ENCODE measurements at regions not wholly inside any gene's neighbourhood (a gene's known extent, or its start where the extent isn't known, plus 50 kb on each side); places are given as distances from the start of the nearest gene placed in this dataset.

DNA sequence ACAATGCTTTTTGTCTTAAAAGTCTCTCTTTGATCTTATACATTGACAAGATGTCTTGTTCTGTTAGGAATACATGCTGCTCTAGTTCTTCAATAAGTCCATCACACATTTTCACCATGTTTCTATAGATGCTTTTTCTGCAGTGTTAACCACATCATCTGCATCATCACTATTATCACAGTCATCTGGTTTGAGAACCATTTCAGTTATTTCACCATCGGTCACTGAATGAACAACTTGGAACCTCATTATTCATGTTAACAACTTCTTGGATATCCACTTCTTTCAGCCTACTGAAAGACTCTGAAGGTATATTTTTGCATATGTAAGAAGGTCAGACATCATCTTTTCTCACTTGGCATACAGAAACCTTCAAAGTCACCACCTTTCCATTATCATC is 975.2 kb downstream of the STIM2 start:
- intact Hi-C loops (cut with micrococcal nuclease): no loop called here

DNA sequence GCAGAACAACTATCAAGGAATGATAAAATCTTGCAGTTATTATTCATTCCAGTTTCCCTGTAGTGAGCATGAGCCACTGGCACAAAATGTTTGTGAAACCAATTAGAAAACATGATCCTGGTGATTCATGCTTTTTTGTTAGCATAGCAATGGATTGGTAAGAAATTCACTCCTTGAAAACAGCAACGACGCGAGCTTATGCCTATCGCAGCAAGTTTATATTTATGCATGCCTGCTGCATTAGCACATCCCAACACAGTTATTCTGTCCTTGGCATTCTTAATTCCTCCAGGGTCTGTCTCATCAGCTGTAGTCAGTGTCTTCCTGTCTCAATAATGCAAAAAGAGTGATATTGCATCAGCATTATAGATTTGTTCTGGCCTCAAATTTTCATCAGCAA is 975.9 kb downstream of the STIM2 start:
- intact Hi-C loops (cut with micrococcal nuclease): no loop called here

DNA sequence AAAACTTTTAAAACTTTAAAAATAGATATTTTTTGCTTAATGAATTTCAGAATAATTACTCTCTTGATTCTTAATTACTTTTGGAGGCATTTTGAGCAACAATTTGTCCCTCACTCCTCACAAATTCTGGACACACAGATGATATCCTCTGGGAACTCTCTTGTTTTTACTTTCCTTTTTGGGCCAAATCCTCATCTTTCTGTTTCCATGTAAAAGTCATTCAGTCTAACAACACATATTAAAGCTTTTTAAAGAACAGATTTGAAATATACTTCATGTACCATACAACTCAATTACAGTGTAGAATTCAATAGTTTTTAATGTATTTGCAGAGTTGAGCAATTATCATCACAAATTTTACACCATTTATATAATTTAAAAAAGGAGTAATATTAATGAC is 983.1 kb downstream of the STIM2 start:
- intact Hi-C loops (cut with micrococcal nuclease): no loop called here

- intact Hi-C loops (cut with micrococcal nuclease): no loop called here
These were observed 983.7 kb downstream of the STIM2 start for GRCh38 chr4:27844376-27844775.

- intact Hi-C loops (cut with micrococcal nuclease): no loop called here
These were observed 986.3 kb downstream of the STIM2 start for GRCh38 chr4:27846951-27847350.

DNA sequence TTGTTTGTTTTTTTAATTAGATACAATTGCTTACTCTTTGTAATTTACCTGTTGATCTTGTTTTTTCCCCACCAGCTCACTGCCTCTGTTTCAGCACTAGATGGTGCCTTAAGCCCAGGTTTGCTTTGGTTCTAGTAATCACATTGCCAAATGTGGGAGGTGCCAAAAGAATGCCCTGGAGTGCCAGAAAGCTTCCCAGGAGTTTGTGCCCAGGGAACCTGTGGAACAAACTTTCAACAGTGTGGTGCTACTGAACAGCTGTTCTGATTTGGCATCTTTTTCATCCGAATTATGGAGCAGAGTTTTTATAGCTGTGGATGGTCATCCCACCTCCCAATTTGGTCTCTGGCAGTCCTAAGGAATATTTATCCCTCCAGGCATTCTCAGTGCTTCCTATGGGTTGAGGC is 1000.7 kb downstream of the STIM2 start:
- intact Hi-C loops (cut with micrococcal nuclease): no loop called here

GRCh38 chr4:27861802-27862201 is 1001.2 kb downstream of the STIM2 start:
- intact Hi-C loops (cut with micrococcal nuclease): no loop called here

GRCh38 chr4:27873596-27873995 is 1013.0 kb downstream of the STIM2 start:
- intact Hi-C loops (cut with micrococcal nuclease): no loop called here

GRCh38 chr4:27881705-27882104 is 1021.1 kb downstream of the STIM2 start:
- intact Hi-C loops (cut with micrococcal nuclease): no loop called here

DNA sequence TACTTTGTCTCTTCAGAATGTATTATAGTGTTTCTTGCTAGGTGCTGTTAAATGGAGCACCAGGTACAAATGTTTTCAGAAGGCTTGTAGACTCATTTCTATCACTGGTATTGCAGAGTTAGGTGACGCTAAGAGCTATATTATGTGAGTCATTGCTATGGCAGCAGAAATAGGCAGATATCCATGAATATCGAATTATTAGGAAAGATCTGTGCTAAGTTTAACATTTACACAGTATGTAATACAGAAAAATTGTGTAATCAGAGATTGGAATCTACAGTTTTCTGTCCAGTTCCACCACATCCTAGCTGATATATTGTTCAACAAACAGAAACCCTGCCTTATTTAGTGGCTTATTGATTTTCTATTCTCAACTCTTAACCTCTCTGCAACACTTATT is 1025.5 kb downstream of the STIM2 start:
- intact Hi-C loops (cut with micrococcal nuclease): no loop called here

- intact Hi-C loops (cut with micrococcal nuclease): no loop called here
These were observed 1027.0 kb downstream of the STIM2 start for GRCh38 chr4:27887646-27888045.

- intact Hi-C loops (cut with micrococcal nuclease): no loop called here
These were observed 1027.9 kb downstream of the STIM2 start for GRCh38 chr4:27888505-27888904.

- intact Hi-C loops (cut with micrococcal nuclease): no loop called here
These were observed 1034.3 kb downstream of the STIM2 start for GRCh38 chr4:27894951-27895350.

DNA sequence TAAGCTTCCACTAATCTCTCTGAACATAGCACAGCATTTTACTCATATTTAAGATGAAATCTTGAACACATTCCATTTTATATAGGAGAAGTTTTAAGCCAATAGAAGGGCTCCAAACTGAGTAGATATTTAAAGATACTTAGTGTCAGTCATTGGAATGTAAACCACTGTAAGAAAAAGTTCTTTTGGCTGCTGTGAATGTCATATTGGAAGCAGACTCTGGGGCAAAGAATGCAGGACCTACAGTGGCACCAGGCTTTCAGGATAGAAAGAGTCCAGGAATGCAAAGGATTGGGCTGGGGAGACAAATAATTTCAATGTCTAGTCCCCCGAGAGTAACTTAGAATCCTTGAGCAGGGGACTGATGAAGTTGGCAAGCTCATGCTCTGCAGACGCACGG is 1047.7 kb downstream of the STIM2 start:
- intact Hi-C loops (cut with micrococcal nuclease): no loop called here

DNA sequence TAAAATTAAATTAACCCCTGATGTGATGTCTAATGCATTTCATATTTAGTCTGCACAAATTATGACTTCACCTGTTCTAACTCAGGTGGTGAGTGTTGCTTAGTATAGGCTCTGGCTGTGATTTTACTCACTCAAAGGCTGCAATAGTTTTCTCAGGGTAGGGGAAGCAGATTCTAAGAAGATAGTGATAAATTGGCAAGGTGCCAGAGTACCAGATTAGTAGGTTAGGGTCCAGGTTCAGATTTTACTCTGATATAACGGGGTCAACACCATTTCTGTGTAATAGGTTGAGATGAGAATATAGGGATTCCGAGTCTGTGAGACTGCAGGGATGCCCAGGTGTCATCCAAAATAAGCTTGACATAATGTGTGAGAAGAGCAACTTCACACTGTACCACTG is 1049.6 kb downstream of the STIM2 start:
- intact Hi-C loops (cut with micrococcal nuclease): no loop called here

DNA sequence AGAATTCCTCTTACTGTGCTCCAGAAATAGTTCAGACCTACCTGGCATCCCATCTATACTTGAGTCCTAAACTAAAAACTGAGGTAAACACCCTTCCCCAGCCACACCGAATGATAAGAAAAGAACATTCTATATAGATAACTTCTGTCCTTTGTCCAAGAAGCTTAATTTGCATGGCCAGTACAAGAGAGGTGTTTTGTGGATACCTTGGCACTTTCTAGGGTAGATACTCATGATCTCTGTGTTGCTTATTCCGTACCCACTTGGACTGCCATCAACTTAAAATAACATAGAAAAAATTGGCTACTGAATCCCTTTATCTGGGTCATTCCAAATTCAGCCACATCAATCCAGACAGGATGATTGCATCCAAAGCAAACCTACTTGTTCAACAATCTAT is 1050.4 kb downstream of the STIM2 start:
- intact Hi-C loops (cut with micrococcal nuclease): no loop called here

DNA sequence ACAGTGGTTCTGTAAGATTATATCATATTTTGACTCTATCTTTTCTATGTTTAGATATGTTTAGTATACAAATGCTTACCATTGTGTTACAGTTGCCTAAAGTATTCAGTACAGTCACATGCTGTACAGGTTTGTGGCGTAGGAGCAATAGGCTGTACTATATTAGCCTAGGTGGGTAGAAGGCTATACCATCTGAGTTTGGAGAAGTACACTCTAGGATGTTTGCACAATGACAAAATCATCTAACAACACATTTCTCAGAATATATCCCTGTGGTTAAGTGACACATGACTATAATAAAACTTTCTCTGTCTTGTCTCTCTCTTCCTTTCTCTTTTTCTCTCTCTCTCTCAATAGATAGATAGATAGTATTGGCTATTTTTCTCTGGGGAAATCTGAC is 1053.1 kb downstream of the STIM2 start:
- intact Hi-C loops (cut with micrococcal nuclease): no loop called here

DNA sequence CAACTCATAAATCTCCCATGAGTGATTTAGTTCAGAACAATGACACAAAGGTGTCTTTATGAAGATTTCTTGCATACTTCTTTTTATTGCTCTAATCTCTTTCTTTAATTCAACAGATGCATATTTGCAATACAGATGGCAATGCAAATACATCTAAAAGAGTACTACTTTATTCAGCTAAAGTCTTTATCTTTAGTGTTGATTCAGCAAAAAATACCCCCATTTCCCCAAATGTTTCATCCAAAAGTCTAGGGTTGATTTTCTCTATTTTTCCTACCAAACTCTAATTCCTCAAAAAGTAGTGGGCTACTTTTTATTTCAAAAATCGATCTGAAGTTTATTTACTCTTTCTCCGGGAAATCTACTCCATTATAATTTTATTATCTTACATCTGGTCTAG is 1055.2 kb downstream of the STIM2 start:
- intact Hi-C loops (cut with micrococcal nuclease): no loop called here

- intact Hi-C loops (cut with micrococcal nuclease): no loop called here
These were observed 1056.0 kb downstream of the STIM2 start for GRCh38 chr4:27916452-27917184.

- intact Hi-C loops (cut with micrococcal nuclease): no loop called here
These were observed 1056.7 kb downstream of the STIM2 start for GRCh38 chr4:27917381-27917780.

DNA sequence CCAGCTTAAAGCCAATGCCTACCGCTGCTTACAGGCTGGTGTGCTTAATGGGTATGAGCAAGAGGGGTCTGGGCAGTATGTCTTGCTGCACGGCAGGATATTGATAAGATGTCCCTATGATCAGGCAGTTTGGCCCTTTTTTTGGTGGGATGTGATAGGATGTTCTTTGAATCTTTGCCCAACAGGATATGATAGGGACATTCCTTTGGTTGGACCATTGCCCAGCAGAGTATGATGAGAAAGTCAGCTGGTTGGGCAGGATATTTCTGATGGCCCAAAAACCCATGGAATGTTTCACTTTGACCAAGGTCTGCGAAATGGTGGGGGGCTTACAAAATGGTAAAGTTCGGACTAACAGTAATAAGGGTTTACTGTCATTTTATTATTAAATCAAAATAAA is 1060.6 kb downstream of the STIM2 start:
- intact Hi-C loops (cut with micrococcal nuclease): no loop called here

GRCh38 chr4:27928761-27929540 is 1068.3 kb downstream of the STIM2 start:
- intact Hi-C loops (cut with micrococcal nuclease): no loop called here

DNA sequence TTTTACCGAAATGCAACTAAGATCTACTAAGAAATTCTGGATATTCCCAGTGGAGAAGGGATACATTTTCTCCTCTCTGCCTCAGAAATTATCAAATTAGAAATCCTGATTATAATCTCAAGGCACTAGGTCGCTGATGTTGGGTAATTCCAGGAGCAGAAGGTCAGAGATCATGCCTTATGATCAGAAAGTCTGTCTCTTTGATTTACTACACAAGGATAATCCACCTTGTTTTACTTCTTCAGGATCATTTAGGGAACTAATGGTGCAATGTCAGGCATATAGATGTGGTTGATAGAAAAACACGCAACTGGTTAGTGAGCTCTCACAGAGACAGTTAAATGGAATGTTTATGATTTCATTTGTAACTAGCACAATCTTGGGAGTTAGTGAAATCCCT is 1069.7 kb downstream of the STIM2 start:
- intact Hi-C loops (cut with micrococcal nuclease): no loop called here

Measured in T-helper 1 cell treated with Interleukin-12 subunit alpha and Interleukin-12 subunit beta and Interleukin-4 antibody, amounts not matched to agents 30 ng/mL and 1 ng/mL, for 36 hours (primary cell).